Activated effector memory CD4-positive, alpha-beta T cell treated with anti-CD3 and anti-CD28 coated beads, Interleukin-2, amount 50 U/mL, for 16 hours (primary cell): ENCODE measurements at regions not wholly inside any gene's neighbourhood (a gene's known extent, or its start where the extent isn't known, plus 50 kb on each side); places are given as distances from the start of the nearest gene placed in this dataset.

Experiments used
- DNase-seq: peaks from one replicate; pipeline ENCODE4 v3.0.0-alpha.2; 2020

GRCh38 chr13:39245688-39246087 lies 207.4 kb downstream of the NHLRC3 start:
- no peak for DNase-seq

- no peak for DNase-seq
Measured at GRCh38 chr13:39249982-39250381, 211.7 kb downstream of the NHLRC3 start.

GRCh38 chr13:39250440-39250839 lies 212.2 kb downstream of the NHLRC3 start:
- DNase-seq = no peak

GRCh38 chr13:39251340-39251739 lies 213.1 kb downstream of the NHLRC3 start:
- no peak for DNase-seq

- no peak for DNase-seq
Measured at GRCh38 chr13:39253774-39254173, 215.5 kb downstream of the NHLRC3 start.

GRCh38 chr13:39254601-39255000 lies 216.3 kb downstream of the NHLRC3 start:
- DNase-seq = no peak

GRCh38 chr13:39257642-39258041 lies 219.4 kb downstream of the NHLRC3 start:
- DNase-seq = no peak

GRCh38 chr13:39259371-39260140 lies 221.3 kb downstream of the NHLRC3 start:
- peak; percentile 68 for DNase-seq

- DNase-seq = peak; percentile 66
Measured at GRCh38 chr13:39263033-39263432, 224.8 kb downstream of the NHLRC3 start.

GRCh38 chr13:39263531-39263930 lies 225.3 kb downstream of the NHLRC3 start:
- no peak for DNase-seq

GRCh38 chr13:39266426-39266825 lies 228.2 kb downstream of the NHLRC3 start:
- no peak for DNase-seq

GRCh38 chr13:39268398-39268797 lies 230.1 kb downstream of the NHLRC3 start:
- DNase-seq = no peak

- DNase-seq = no peak
Measured at GRCh38 chr13:39269004-39269403, 230.7 kb downstream of the NHLRC3 start.

GRCh38 chr13:39269411-39269810 lies 231.2 kb downstream of the NHLRC3 start:
- DNase-seq = no peak

- DNase-seq = no peak
Measured at GRCh38 chr13:39272994-39273393, 234.7 kb downstream of the NHLRC3 start.

- DNase-seq = no peak
Measured at GRCh38 chr13:39273953-39274738, 235.9 kb downstream of the NHLRC3 start.

- DNase-seq = no peak
Measured at GRCh38 chr13:39274739-39275325, 236.6 kb downstream of the NHLRC3 start.

GRCh38 chr13:39279077-39279476 lies 240.8 kb downstream of the NHLRC3 start:
- DNase-seq = no peak

GRCh38 chr13:39281539-39282150 lies 243.4 kb downstream of the NHLRC3 start:
- DNase-seq = no peak

- DNase-seq = no peak
Measured at GRCh38 chr13:39282400-39282972, 244.2 kb downstream of the NHLRC3 start.

GRCh38 chr13:39283072-39283471 lies 244.8 kb downstream of the NHLRC3 start:
- DNase-seq = no peak

- no peak for DNase-seq
Measured at GRCh38 chr13:39284801-39285388, 246.6 kb downstream of the NHLRC3 start.
